WTC11 (cell line): ENCODE measurements at regions not wholly inside any gene's neighbourhood (a gene's known extent, or its start where the extent isn't known, plus 50 kb on each side); places are given as distances from the start of the nearest gene placed in this dataset.

Experiments
- ATAC-seq: fragments of 200-7000 bp; cut with Tn5 transposase; 2 replicates; pipeline ENCODE4 v1.10.0; 2021; ENCODE audit warnings: mild to moderate bottlenecking, moderate library complexity
- CTCF ChIA-PET: fragments of 300-600 bp; sonication (Branson Sonifier 250); formaldehyde crosslinking; loops from one replicate; lab custom pipeline; 2021; ENCODE audit warnings: antibody characterized with exemption; lab: Charles Lee
- POLR2A ChIA-PET: fragments of 350-600 bp; sonication (Branson Sonifier 250); formaldehyde crosslinking; loops from one replicate; lab custom pipeline; 2021; ENCODE audit warnings: antibody characterized with exemption; lab: Charles Lee
- DNase-seq: peaks from one replicate; pipeline ENCODE4 v3.0.0; 2021; ENCODE audit warnings: low spot score
- H3K27ac Mint-ChIP-seq: 2 replicates; pipeline ENCODE4 v1.8.0; 2021; ENCODE audit warnings: mixed read lengths
- H3K27me3 Mint-ChIP-seq: 2 replicates; pipeline ENCODE4 v1.8.0; 2021; ENCODE audit warnings: low read depth, mild to moderate bottlenecking, moderate library complexity, mixed read lengths
- H3K36me3 Mint-ChIP-seq: 2 replicates; pipeline ENCODE4 v1.8.0; 2021; ENCODE audit warnings: mixed read lengths
- H3K4me1 Mint-ChIP-seq: 2 replicates; pipeline ENCODE4 v1.8.0; 2022; ENCODE audit warnings: mixed read lengths
- H3K4me3 Mint-ChIP-seq: 2 replicates; pipeline ENCODE4 v1.8.0; 2021; ENCODE audit warnings: mild to moderate bottlenecking, moderate library complexity, mixed read lengths
- H3K9me3 Mint-ChIP-seq: 2 replicates; pipeline ENCODE4 v1.8.0; 2021; ENCODE audit warnings: mixed read lengths
- CBFB ChIP-seq: sonication (generic); formaldehyde crosslinking; IDR thresholded peaks from 2 replicates; pipeline ENCODE4 v1.8.1; 2022; ENCODE audit warnings: mild to moderate bottlenecking, low read depth, missing genetic modification reagents
- CREM ChIP-seq: sonication (generic); formaldehyde crosslinking; IDR thresholded peaks from 2 replicates; pipeline ENCODE4 v1.8.1; 2022; ENCODE audit warnings: mild to moderate bottlenecking, missing genetic modification reagents, moderate library complexity
- E2F1 ChIP-seq: sonication (generic); formaldehyde crosslinking; IDR thresholded peaks from 2 replicates; pipeline ENCODE4 v1.8.0; 2022; ENCODE audit warnings: mild to moderate bottlenecking, missing genetic modification reagents
- FOXJ3 ChIP-seq: sonication (generic); formaldehyde crosslinking; IDR thresholded peaks from 2 replicates; pipeline ENCODE4 v1.9.0; 2021; ENCODE audit warnings: missing genetic modification reagents, mild to moderate bottlenecking, borderline replicate concordance
- GABPB1 ChIP-seq: sonication (generic); formaldehyde crosslinking; IDR thresholded peaks from 2 replicates; pipeline ENCODE4 v1.8.1; 2023; ENCODE audit warnings: mild to moderate bottlenecking, missing genetic modification reagents
- GRHL2 ChIP-seq: fragments of 250-450 bp; sonication (Bioruptor Pico); IDR thresholded peaks from 2 replicates; pipeline ENCODE4 v1.8.0; 2022; ENCODE audit warnings: mild to moderate bottlenecking, moderate library complexity; ENCODE audit not compliant: insufficient replicate concordance, severe bottlenecking
- IRF2 ChIP-seq: sonication (generic); formaldehyde crosslinking; IDR thresholded peaks from 2 replicates; pipeline ENCODE4 v1.8.0; 2022; ENCODE audit warnings: low read depth, missing genetic modification reagents, borderline replicate concordance
- JUN ChIP-seq: sonication (generic); formaldehyde crosslinking; IDR thresholded peaks from 2 replicates; pipeline ENCODE4 v1.8.0; 2023; ENCODE audit warnings: mild to moderate bottlenecking, missing genetic modification reagents
- KAT7 ChIP-seq: sonication (generic); formaldehyde crosslinking; IDR thresholded peaks from 2 replicates; pipeline ENCODE4 v1.8.1; 2023; ENCODE audit warnings: missing genetic modification reagents, mild to moderate bottlenecking, borderline replicate concordance
- MXD4 ChIP-seq: fragments of 250-450 bp; sonication (Bioruptor Pico); IDR thresholded peaks from 2 replicates; pipeline ENCODE4 v1.8.0; 2021; ENCODE audit warnings: mild to moderate bottlenecking, moderate library complexity, borderline replicate concordance
- NFATC4 ChIP-seq: fragments of 250-450 bp; sonication (Bioruptor Pico); IDR thresholded peaks from 2 replicates; pipeline ENCODE4 v1.9.0; 2021; ENCODE audit warnings: mild to moderate bottlenecking
- NFYB ChIP-seq: sonication (generic); formaldehyde crosslinking; conservative IDR thresholded peaks from 2 replicates; pipeline ENCODE4 v1.8.0; 2022; ENCODE audit warnings: low read depth, missing genetic modification reagents
- OVOL2 ChIP-seq: fragments of 250-450 bp; sonication (Bioruptor Pico); IDR thresholded peaks from 2 replicates; pipeline ENCODE4 v1.9.0; 2021; ENCODE audit warnings: mild to moderate bottlenecking, borderline replicate concordance
- PREB ChIP-seq: sonication (generic); formaldehyde crosslinking; IDR thresholded peaks from 2 replicates; pipeline ENCODE4 v1.8.1; 2022; ENCODE audit warnings: mild to moderate bottlenecking, missing genetic modification reagents, moderate library complexity, borderline replicate concordance
- SP1 ChIP-seq: sonication (generic); formaldehyde crosslinking; conservative IDR thresholded peaks from 2 replicates; pipeline ENCODE4 v1.8.1; 2022; ENCODE audit warnings: missing genetic modification reagents
- TEAD4 ChIP-seq: sonication (generic); formaldehyde crosslinking; IDR thresholded peaks from 2 replicates; pipeline ENCODE4 v1.8.0; 2022; ENCODE audit warnings: mild to moderate bottlenecking, missing genetic modification reagents
- ZBTB21 ChIP-seq: sonication (generic); formaldehyde crosslinking; IDR thresholded peaks from 2 replicates; pipeline ENCODE4 v1.8.1; 2023; ENCODE audit warnings: mild to moderate bottlenecking, missing genetic modification reagents, borderline replicate concordance
- ZNF425 ChIP-seq: fragments of 250-450 bp; sonication (Bioruptor Pico); conservative IDR thresholded peaks from 2 replicates; pipeline ENCODE4 v1.9.0; 2021; ENCODE audit warnings: mild to moderate bottlenecking
- TF ChIP-seq, protein P1 (sequence below): sonication (generic); formaldehyde crosslinking; IDR thresholded peaks from 2 replicates; pipeline ENCODE4 v1.8.1; 2023; ENCODE audit warnings: mild to moderate bottlenecking, missing genetic modification reagents, moderate library complexity
- TF ChIP-seq, protein P2 (sequence below): fragments of 250-450 bp; sonication (Bioruptor Pico); IDR thresholded peaks from 2 replicates; pipeline ENCODE4 v1.9.0; 2021; ENCODE audit warnings: moderate library complexity, mild to moderate bottlenecking, inconsistent platforms, borderline replicate concordance
- TF ChIP-seq, protein P3 (sequence below): sonication (generic); formaldehyde crosslinking; IDR thresholded peaks from 2 replicates; pipeline ENCODE4 v1.8.0; 2022; ENCODE audit warnings: mild to moderate bottlenecking, missing genetic modification reagents
- TF ChIP-seq, protein P4 (sequence below): sonication (generic); formaldehyde crosslinking; IDR thresholded peaks from 2 replicates; pipeline ENCODE4 v1.8.0; 2022; ENCODE audit warnings: missing genetic modification reagents

DNA sequence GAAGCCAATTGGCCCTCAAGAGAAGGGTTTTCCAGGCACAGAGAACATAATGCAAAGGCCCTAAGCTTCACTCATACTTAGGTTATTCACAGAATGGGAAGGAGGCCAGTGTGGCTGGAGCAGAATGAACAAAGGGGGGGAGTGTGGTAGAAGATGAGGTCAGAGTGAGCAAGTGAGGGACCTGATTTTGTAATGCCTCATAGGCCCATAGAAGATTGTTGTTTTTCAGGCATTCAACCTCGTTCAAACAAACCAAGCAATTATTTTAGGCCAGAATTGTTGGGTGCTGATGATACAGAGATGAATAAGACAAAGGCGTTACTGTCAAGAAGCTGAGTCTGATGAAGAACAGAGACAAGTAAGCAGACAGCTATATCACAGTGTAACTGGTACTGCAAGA, 54.5 kb upstream of the RAP1A start:
- CTCF ChIA-PET = no interaction called here
- Mint-ChIP-seq H3K27me3 (no peaks in the 10 kb centered on the region), H3K9me3 (no peaks in the 10 kb centered on the region), H3K4me3 (no peak overlapping the region), H3K27ac (no peak overlapping the region), H3K36me3 (no peaks in the 10 kb centered on the region), H3K4me1 (no peaks in the 10 kb centered on the region)
- POLR2A ChIA-PET = no interaction called here
- TF ChIP-seq TEAD4 (CRISPR knock-in tag) (no peak), PREB (no peak), JUN (CRISPR knock-in tag) (no peak), OVOL2 (CRISPR knock-in tag) (no peak), CREM (CRISPR knock-in tag) (no peak), KAT7 (CRISPR knock-in tag) (no peak), GRHL2 (CRISPR knock-in tag) (no peak), MXD4 (CRISPR knock-in tag) (no peak), NFATC4 (CRISPR knock-in tag) (no peak), ZNF425 (CRISPR knock-in tag) (no peak), CBFB (CRISPR knock-in tag) (no peak), ZBTB21 (CRISPR knock-in tag) (no peak), IRF2 (CRISPR knock-in tag) (no peak)
- TF ChIP-seq, protein P1, sequence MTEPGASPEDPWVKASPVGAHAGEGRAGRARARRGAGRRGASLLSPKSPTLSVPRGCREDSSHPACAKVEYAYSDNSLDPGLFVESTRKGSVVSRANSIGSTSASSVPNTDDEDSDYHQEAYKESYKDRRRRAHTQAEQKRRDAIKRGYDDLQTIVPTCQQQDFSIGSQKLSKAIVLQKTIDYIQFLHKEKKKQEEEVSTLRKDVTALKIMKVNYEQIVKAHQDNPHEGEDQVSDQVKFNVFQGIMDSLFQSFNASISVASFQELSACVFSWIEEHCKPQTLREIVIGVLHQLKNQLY (CRISPR knock-in tag) = no peak
- TF ChIP-seq, protein P2, sequence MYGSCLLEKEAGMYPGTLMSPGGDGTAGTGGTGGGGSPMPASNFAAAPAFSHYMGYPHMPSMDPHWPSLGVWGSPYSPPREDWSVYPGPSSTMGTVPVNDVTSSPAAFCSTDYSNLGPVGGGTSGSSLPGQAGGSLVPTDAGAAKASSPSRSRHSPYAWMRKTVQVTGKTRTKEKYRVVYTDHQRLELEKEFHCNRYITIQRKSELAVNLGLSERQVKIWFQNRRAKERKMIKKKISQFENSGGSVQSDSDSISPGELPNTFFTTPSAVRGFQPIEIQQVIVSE (CRISPR knock-in tag) = no peak
- TF ChIP-seq, protein P3, sequence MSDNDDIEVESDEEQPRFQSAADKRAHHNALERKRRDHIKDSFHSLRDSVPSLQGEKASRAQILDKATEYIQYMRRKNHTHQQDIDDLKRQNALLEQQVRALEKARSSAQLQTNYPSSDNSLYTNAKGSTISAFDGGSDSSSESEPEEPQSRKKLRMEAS (CRISPR knock-in tag) = no peak
- DNase-seq (no peak), ATAC-seq (no peak)

DNA sequence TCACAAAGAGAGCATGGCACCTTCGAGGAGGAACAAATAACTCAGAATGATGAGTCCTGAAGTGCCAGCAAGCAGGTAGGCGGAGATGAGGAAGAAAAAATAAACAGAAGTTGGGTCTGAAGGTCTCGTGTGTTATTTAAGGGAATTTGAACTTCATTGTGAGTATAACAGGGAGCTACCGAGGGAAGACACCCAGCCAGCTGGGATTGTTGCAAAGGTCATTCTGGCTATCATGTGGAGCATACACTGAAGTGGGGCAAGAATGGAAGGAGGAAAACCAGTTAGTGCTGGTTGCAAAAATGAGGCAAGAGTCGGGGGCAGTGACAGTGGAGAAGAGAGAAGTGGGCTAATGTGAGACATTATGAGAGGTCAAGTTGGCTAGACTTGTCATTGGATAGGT, 53.6 kb upstream of the RAP1A start:
- ATAC-seq = no peak
- peaks cover 6% of the 10 kb centered on the region for H3K4me1 Mint-ChIP-seq
- CTCF ChIA-PET = no interaction called here
- H3K36me3 Mint-ChIP-seq = no peaks in the 10 kb centered on the region
- H3K27ac Mint-ChIP-seq = no peak overlapping the region
- POLR2A ChIA-PET = no interaction called here
- no peak for DNase-seq
- no peak overlapping the region for H3K4me3 Mint-ChIP-seq
- no peaks in the 10 kb centered on the region for H3K9me3 Mint-ChIP-seq
- H3K27me3 Mint-ChIP-seq = no peaks in the 10 kb centered on the region
- TF ChIP-seq SP1 (CRISPR knock-in tag) (no peak), CREM (CRISPR knock-in tag) (no peak), E2F1 (no peak), OVOL2 (CRISPR knock-in tag) (no peak), MXD4 (CRISPR knock-in tag) (no peak), KAT7 (CRISPR knock-in tag) (no peak), FOXJ3 (CRISPR knock-in tag) (no peak), NFYB (CRISPR knock-in tag) (no peak), ZBTB21 (CRISPR knock-in tag) (no peak), GABPB1 (CRISPR knock-in tag) (no peak)
- TF ChIP-seq, protein P4, sequence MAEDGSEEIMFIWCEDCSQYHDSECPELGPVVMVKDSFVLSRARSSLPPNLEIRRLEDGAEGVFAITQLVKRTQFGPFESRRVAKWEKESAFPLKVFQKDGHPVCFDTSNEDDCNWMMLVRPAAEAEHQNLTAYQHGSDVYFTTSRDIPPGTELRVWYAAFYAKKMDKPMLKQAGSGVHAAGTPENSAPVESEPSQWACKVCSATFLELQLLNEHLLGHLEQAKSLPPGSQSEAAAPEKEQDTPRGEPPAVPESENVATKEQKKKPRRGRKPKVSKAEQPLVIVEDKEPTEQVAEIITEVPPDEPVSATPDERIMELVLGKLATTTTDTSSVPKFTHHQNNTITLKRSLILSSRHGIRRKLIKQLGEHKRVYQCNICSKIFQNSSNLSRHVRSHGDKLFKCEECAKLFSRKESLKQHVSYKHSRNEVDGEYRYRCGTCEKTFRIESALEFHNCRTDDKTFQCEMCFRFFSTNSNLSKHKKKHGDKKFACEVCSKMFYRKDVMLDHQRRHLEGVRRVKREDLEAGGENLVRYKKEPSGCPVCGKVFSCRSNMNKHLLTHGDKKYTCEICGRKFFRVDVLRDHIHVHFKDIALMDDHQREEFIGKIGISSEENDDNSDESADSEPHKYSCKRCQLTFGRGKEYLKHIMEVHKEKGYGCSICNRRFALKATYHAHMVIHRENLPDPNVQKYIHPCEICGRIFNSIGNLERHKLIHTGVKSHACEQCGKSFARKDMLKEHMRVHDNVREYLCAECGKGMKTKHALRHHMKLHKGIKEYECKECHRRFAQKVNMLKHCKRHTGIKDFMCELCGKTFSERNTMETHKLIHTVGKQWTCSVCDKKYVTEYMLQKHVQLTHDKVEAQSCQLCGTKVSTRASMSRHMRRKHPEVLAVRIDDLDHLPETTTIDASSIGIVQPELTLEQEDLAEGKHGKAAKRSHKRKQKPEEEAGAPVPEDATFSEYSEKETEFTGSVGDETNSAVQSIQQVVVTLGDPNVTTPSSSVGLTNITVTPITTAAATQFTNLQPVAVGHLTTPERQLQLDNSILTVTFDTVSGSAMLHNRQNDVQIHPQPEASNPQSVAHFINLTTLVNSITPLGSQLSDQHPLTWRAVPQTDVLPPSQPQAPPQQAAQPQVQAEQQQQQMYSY (CRISPR knock-in tag) = no peak
- TF ChIP-seq, all 79 proteins: peak for 0
